ENCODE measurements at regions not wholly inside any gene's neighbourhood (a gene's known extent, or its start where the extent isn't known, plus 50 kb on each side); places are given as distances from the start of the nearest gene placed in this dataset.

DNA sequence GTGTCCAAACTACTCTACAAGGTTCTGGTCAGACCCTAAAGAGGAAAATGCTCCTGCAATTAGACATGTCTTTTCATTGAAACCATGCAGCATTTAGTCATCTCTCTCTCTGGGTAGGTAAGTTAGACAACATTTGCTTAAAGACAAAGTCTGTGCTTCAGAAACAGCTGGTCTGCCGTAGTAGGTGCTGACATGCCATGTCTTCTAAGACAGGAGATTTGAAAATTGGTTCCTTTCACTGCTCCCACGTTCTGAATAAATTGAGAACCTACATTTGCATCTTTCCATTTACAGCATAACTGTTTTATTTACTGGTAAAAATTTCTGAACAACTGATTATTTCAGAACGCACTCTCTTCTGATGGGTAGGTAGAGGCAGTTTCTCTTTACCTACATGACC lies 494.0 kb downstream of the EFNB2 start (continued):
- no peak for TF ChIP-seq PHF8 (conservative IDR thresholded peaks at IDR 0.05; ENCODE audit: low read depth, low read length)
- TF ChIP-seq YY1 (IDR thresholded peaks at IDR 0.05; ENCODE audit: low read depth, low read length), result no peak
- TF ChIP-seq SIRT6 (IDR thresholded peaks at IDR 0.05; ENCODE audit: low read length), result no peak
- TF ChIP-seq, protein P1, sequence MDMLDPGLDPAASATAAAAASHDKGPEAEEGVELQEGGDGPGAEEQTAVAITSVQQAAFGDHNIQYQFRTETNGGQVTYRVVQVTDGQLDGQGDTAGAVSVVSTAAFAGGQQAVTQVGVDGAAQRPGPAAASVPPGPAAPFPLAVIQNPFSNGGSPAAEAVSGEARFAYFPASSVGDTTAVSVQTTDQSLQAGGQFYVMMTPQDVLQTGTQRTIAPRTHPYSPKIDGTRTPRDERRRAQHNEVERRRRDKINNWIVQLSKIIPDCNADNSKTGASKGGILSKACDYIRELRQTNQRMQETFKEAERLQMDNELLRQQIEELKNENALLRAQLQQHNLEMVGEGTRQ (IDR thresholded peaks at IDR 0.05; ENCODE audit: low read length), result no peak
- TF ChIP-seq, protein P2, sequence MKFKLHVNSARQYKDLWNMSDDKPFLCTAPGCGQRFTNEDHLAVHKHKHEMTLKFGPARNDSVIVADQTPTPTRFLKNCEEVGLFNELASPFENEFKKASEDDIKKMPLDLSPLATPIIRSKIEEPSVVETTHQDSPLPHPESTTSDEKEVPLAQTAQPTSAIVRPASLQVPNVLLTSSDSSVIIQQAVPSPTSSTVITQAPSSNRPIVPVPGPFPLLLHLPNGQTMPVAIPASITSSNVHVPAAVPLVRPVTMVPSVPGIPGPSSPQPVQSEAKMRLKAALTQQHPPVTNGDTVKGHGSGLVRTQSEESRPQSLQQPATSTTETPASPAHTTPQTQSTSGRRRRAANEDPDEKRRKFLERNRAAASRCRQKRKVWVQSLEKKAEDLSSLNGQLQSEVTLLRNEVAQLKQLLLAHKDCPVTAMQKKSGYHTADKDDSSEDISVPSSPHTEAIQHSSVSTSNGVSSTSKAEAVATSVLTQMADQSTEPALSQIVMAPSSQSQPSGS (IDR thresholded peaks at IDR 0.05; ENCODE audit: low read length), result no peak
